CD8-positive, alpha-beta memory T cell (primary cell): ENCODE measurements at regions not wholly inside any gene's neighbourhood (a gene's known extent, or its start where the extent isn't known, plus 50 kb on each side); places are given as distances from the start of the nearest gene placed in this dataset.

Source experiments
- CTCF ChIA-PET: fragments of 350-600 bp; sonication (Branson Sonifier 250); formaldehyde crosslinking; loops from one replicate; lab custom pipeline; 2021; ENCODE audit warnings: antibody characterized with exemption; lab: Charles Lee
- POLR2A ChIA-PET: fragments of 350-600 bp; sonication (Branson Sonifier 250); formaldehyde crosslinking; loops from one replicate; lab custom pipeline; 2021; ENCODE audit warnings: antibody characterized with exemption; lab: Charles Lee
- DNase-seq, 5 donors: peaks; one replicate each; pipeline versions ENCODE4 v3.0.0 to v3.0.0-alpha.2; 2020 to 2022; ENCODE audit warnings: mixed read lengths in 1 of 5
- H3K27ac ChIP-seq: one replicate; pipeline ENCODE4 v1.7.0; 2013; ENCODE audit warnings: low read depth, mild to moderate bottlenecking, low read length, moderate library complexity
- H3K27me3 ChIP-seq: 2 replicates; pipeline ENCODE4 v1.7.0; 2013; ENCODE audit warnings: low read length, mild to moderate bottlenecking; ENCODE audit not compliant: insufficient read depth, poor library complexity, severe bottlenecking
- H3K36me3 ChIP-seq: 2 replicates; pipeline ENCODE4 v1.7.0; 2013; ENCODE audit warnings: mild to moderate bottlenecking, low read length, moderate library complexity; ENCODE audit not compliant: insufficient read depth
- H3K4me1 ChIP-seq: 2 replicates; pipeline ENCODE4 v1.7.0; 2013; ENCODE audit warnings: mild to moderate bottlenecking, low read length, moderate library complexity; ENCODE audit not compliant: insufficient read depth
- H3K4me3 ChIP-seq: 2 replicates; pipeline ENCODE4 v1.7.0; 2013; ENCODE audit warnings: mild to moderate bottlenecking, low read length
- H3K9me3 ChIP-seq: 2 replicates; pipeline ENCODE4 v1.7.0; 2013; ENCODE audit warnings: mild to moderate bottlenecking, low read length
- H3K27ac Mint-ChIP-seq, 8 donors: one replicate each; pipeline ENCODE4 v1.8.0; 2020 to 2021; ENCODE audit warnings: mixed read lengths in 8 of 8, mild to moderate bottlenecking in 6 of 8, inconsistent platforms in 3 of 8, moderate library complexity in 3 of 8
- H3K27me3 Mint-ChIP-seq, 2 donors: one replicate each; pipeline ENCODE4 v1.8.0; 2020 to 2021; ENCODE audit warnings: mixed read lengths in 2 of 2, mild to moderate bottlenecking in 1 of 2, moderate library complexity in 1 of 2
- H3K36me3 Mint-ChIP-seq, 3 donors: one replicate each; pipeline ENCODE4 v1.8.0; 2020 to 2021; ENCODE audit warnings: mixed read lengths in 3 of 3, inconsistent platforms in 1 of 3, mild to moderate bottlenecking in 1 of 3
- H3K4me1 Mint-ChIP-seq, 3 donors: one replicate each; pipeline ENCODE4 v1.8.0; 2020 to 2021; ENCODE audit warnings: mixed read lengths in 3 of 3, inconsistent platforms in 1 of 3, mild to moderate bottlenecking in 1 of 3
- H3K4me3 Mint-ChIP-seq, 7 donors: one replicate each; pipeline ENCODE4 v1.8.0; 2020 to 2021; ENCODE audit warnings: mixed read lengths in 7 of 7, mild to moderate bottlenecking in 6 of 7, moderate library complexity in 4 of 7, inconsistent platforms in 2 of 7
- H3K9me3 Mint-ChIP-seq, 5 donors: one replicate each; pipeline ENCODE4 v1.8.0; 2020 to 2022; ENCODE audit warnings: mixed read lengths in 5 of 5, mild to moderate bottlenecking in 3 of 5, moderate library complexity in 2 of 5, inconsistent platforms in 1 of 5

GRCh38 chr10:2427412-2427811 lies 639.9 kb upstream of the PFKP start:
- Mint-ChIP-seq H3K27me3 (no peaks in the 10 kb centered on the region), H3K36me3 (no peaks in the 10 kb centered on the region)
- POLR2A ChIA-PET, result no interaction called here

GRCh38 chr10:2425320-2425719 lies 642.0 kb upstream of the PFKP start:
- no peak overlapping the region for H3K4me3 ChIP-seq
- H3K4me3 Mint-ChIP-seq, result no peak overlapping the region

More at GRCh38 chr10:2427412-2427811, 639.9 kb upstream of the PFKP start:
- H3K9me3 Mint-ChIP-seq, result peaks cover 0 to 2% (median 0%) of the 10 kb centered on the region in 5 donors
- no peak overlapping the region for H3K27ac Mint-ChIP-seq
- no peak overlapping the region for H3K4me3 Mint-ChIP-seq
- Histone ChIP-seq H3K4me1 (no peaks in the 10 kb centered on the region), H3K27me3 (no peaks in the 10 kb centered on the region), H3K4me3 (no peak overlapping the region), H3K36me3 (no peaks in the 10 kb centered on the region), H3K9me3 (no peaks in the 10 kb centered on the region), H3K27ac (no peak overlapping the region)
- DNase-seq, result no peak
- CTCF ChIA-PET, result no interaction called here
- no peaks in the 10 kb centered on the region for H3K4me1 Mint-ChIP-seq

GRCh38 chr10:2414562-2414961 lies 652.8 kb upstream of the PFKP start:
- H3K27ac ChIP-seq, result no peak overlapping the region
- H3K27ac Mint-ChIP-seq, result no peak overlapping the region
- no peak overlapping the region for H3K4me3 ChIP-seq
- DNase-seq, result no peak
- H3K4me3 Mint-ChIP-seq, result no peak overlapping the region
- H3K27me3 ChIP-seq, result no peaks in the 10 kb centered on the region
- H3K36me3 ChIP-seq, result no peaks in the 10 kb centered on the region
- no peaks in the 10 kb centered on the region for H3K4me1 ChIP-seq
- POLR2A ChIA-PET, result no interaction called here
- CTCF ChIA-PET, result no interaction called here
- no peaks in the 10 kb centered on the region for H3K9me3 ChIP-seq
- no peaks in the 10 kb centered on the region for H3K36me3 Mint-ChIP-seq
- H3K4me1 Mint-ChIP-seq, result no peaks in the 10 kb centered on the region
- peaks cover 0 to 10% (median 5%) of the 10 kb centered on the region in 5 donors for H3K9me3 Mint-ChIP-seq
- no peaks in the 10 kb centered on the region for H3K27me3 Mint-ChIP-seq

More at GRCh38 chr10:2425320-2425719, 642.0 kb upstream of the PFKP start:
- ChIA-PET CTCF (no interaction called here), POLR2A (no interaction called here)
- no peaks in the 10 kb centered on the region for H3K27me3 Mint-ChIP-seq
- no peaks in the 10 kb centered on the region for H3K4me1 ChIP-seq
- no peak overlapping the region for H3K27ac Mint-ChIP-seq
- H3K27me3 ChIP-seq, result no peaks in the 10 kb centered on the region
- H3K27ac ChIP-seq, result no peak overlapping the region
- H3K36me3 Mint-ChIP-seq, result no peaks in the 10 kb centered on the region
- H3K4me1 Mint-ChIP-seq, result no peaks in the 10 kb centered on the region
- H3K9me3 Mint-ChIP-seq, result peaks cover 0 to 2% (median 0%) of the 10 kb centered on the region in 5 donors
- H3K9me3 ChIP-seq, result no peaks in the 10 kb centered on the region
- DNase-seq, result no peak
- H3K36me3 ChIP-seq, result no peaks in the 10 kb centered on the region

GRCh38 chr10:2414039-2414438 lies 653.3 kb upstream of the PFKP start:
- ChIA-PET POLR2A (no interaction called here), CTCF (no interaction called here)
- H3K27ac ChIP-seq, result no peak overlapping the region
- Mint-ChIP-seq H3K4me1 (no peaks in the 10 kb centered on the region), H3K27me3 (no peaks in the 10 kb centered on the region), H3K36me3 (no peaks in the 10 kb centered on the region), H3K9me3 (peaks cover 0 to 10% (median 5%) of the 10 kb centered on the region in 5 donors), H3K27ac (no peak overlapping the region), H3K4me3 (no peak overlapping the region)
- no peaks in the 10 kb centered on the region for H3K36me3 ChIP-seq
- no peaks in the 10 kb centered on the region for H3K27me3 ChIP-seq
- H3K9me3 ChIP-seq, result no peaks in the 10 kb centered on the region
- no peak for DNase-seq
- H3K4me3 ChIP-seq, result no peak overlapping the region
- H3K4me1 ChIP-seq, result no peaks in the 10 kb centered on the region

- H3K27me3 Mint-ChIP-seq, result no peaks in the 10 kb centered on the region
- Histone ChIP-seq H3K27me3 (no peaks in the 10 kb centered on the region), H3K9me3 (no peaks in the 10 kb centered on the region), H3K36me3 (no peaks in the 10 kb centered on the region), H3K4me1 (no peaks in the 10 kb centered on the region), H3K27ac (no peak overlapping the region), H3K4me3 (no peak overlapping the region)
- no peak overlapping the region for H3K4me3 Mint-ChIP-seq
- H3K9me3 Mint-ChIP-seq, result peaks cover 0 to 7% (median 5%) of the 10 kb centered on the region in 5 donors
- H3K4me1 Mint-ChIP-seq, result no peaks in the 10 kb centered on the region
- CTCF ChIA-PET, result no interaction called here
- DNase-seq, result no peak
- H3K36me3 Mint-ChIP-seq, result no peaks in the 10 kb centered on the region
- no peak overlapping the region for H3K27ac Mint-ChIP-seq
- POLR2A ChIA-PET, result no interaction called here
Observed at GRCh38 chr10:2410049-2410448, 657.3 kb upstream of the PFKP start.

GRCh38 chr10:2401459-2401858 lies 664.1 kb upstream of the ADARB2 start:
- H3K4me3 Mint-ChIP-seq, result no peak overlapping the region
- no peak overlapping the region for H3K4me3 ChIP-seq
- H3K9me3 ChIP-seq, result no peaks in the 10 kb centered on the region
- no peak overlapping the region for H3K27ac Mint-ChIP-seq
- H3K4me1 Mint-ChIP-seq, result no peaks in the 10 kb centered on the region
- no peak for DNase-seq
- peaks cover 0 to 6% (median 0%) of the 10 kb centered on the region in 5 donors for H3K9me3 Mint-ChIP-seq
- ChIA-PET POLR2A (no interaction called here), CTCF (no interaction called here)
- no peaks in the 10 kb centered on the region for H3K36me3 ChIP-seq
- H3K4me1 ChIP-seq, result no peaks in the 10 kb centered on the region
- H3K27me3 ChIP-seq, result no peaks in the 10 kb centered on the region
- no peak overlapping the region for H3K27ac ChIP-seq
- H3K36me3 Mint-ChIP-seq, result no peaks in the 10 kb centered on the region
- H3K27me3 Mint-ChIP-seq, result peaks cover 0 to 9% of the 10 kb centered on the region in 2 donors

- no peaks in the 10 kb centered on the region for H3K4me1 Mint-ChIP-seq
- peaks cover 0 to 9% of the 10 kb centered on the region in 2 donors for H3K27me3 Mint-ChIP-seq
- H3K27ac ChIP-seq, result no peak overlapping the region
- peaks cover 0 to 6% (median 0%) of the 10 kb centered on the region in 5 donors for H3K9me3 Mint-ChIP-seq
- no peak overlapping the region for H3K27ac Mint-ChIP-seq
- H3K9me3 ChIP-seq, result no peaks in the 10 kb centered on the region
- H3K27me3 ChIP-seq, result no peaks in the 10 kb centered on the region
- POLR2A ChIA-PET, result no interaction called here
- no peaks in the 10 kb centered on the region for H3K36me3 ChIP-seq
- CTCF ChIA-PET, result interaction anchor here (1.5 kb wide), 1 partner anchor 11 kb away, joined by 3 read pairs; no protein-coding TSS in a partner anchor
- H3K4me3 ChIP-seq, result no peak overlapping the region
- H3K4me3 Mint-ChIP-seq, result no peak overlapping the region
- H3K36me3 Mint-ChIP-seq, result no peaks in the 10 kb centered on the region
- DNase-seq, result no peak
- H3K4me1 ChIP-seq, result no peaks in the 10 kb centered on the region
Observed at GRCh38 chr10:2399482-2399881, 662.2 kb upstream of the ADARB2 start.

GRCh38 chr10:2392145-2392812 lies 655.0 kb upstream of the ADARB2 start:
- no peaks in the 10 kb centered on the region for H3K4me1 Mint-ChIP-seq
- no peaks in the 10 kb centered on the region for H3K27me3 ChIP-seq
- H3K4me1 ChIP-seq, result no peaks in the 10 kb centered on the region
- H3K9me3 Mint-ChIP-seq, result peaks cover 0 to 3% (median 0%) of the 10 kb centered on the region in 5 donors
- no peak overlapping the region for H3K4me3 ChIP-seq
- H3K4me3 Mint-ChIP-seq, result no peak overlapping the region
- CTCF ChIA-PET, result no interaction called here
- POLR2A ChIA-PET, result no interaction called here
- H3K27me3 Mint-ChIP-seq, result peaks cover 0 to 2% of the 10 kb centered on the region in 2 donors
- H3K27ac Mint-ChIP-seq, result no peak overlapping the region
- no peaks in the 10 kb centered on the region for H3K36me3 ChIP-seq
- no peak overlapping the region for H3K27ac ChIP-seq
- H3K36me3 Mint-ChIP-seq, result no peaks in the 10 kb centered on the region
- H3K9me3 ChIP-seq, result no peaks in the 10 kb centered on the region
- DNase-seq, result no peak
